ENCODE measurements at regions not wholly inside any gene's neighbourhood (a gene's known extent, or its start where the extent isn't known, plus 50 kb on each side); places are given as distances from the start of the nearest gene placed in this dataset.

DNA sequence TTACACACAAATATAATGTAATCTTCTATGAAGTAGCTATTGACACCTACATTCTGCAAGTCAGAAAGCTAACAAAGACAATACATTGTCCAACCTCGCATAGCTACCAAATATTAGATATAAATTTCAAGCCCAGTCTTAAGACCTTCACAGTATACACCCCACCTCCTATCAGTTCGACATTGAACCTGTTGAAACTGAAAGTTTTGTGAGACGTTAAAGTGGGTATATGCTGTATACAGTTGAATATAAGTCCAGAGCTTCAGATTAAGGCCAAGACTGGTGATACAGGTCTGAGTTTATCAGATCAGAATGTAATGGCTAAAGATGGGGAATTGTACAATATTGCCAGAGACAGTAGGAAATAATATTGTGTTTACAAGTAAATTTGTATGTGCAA is 489.3 kb upstream of the RORB start:
- Mint-ChIP-seq H3K27ac (no peak overlapping the region), H3K9me3 (peaks cover 0 to 1% (median 0%) of the 10 kb centered on the region in 5 donors), H3K4me3 (no peak overlapping the region), H3K4me1 (no peaks in the 10 kb centered on the region), H3K27me3 (no peaks in the 10 kb centered on the region), H3K36me3 (no peaks in the 10 kb centered on the region)
- Histone ChIP-seq H3K4me1 (ENCODE audit: insufficient read depth, low read length) (no peaks in the 10 kb centered on the region), H3K27ac (ENCODE audit: low read depth, low read length) (no peak overlapping the region), H3K4me3 (ENCODE audit: low read length) (no peak overlapping the region), H3K36me3 (ENCODE audit: insufficient read depth, low read length) (no peaks in the 10 kb centered on the region), H3K9me3 (ENCODE audit: low read length) (no peaks in the 10 kb centered on the region), H3K27me3 (ENCODE audit: insufficient read depth, low read length, poor library complexity, severe bottlenecking) (no peaks in the 10 kb centered on the region)
- POLR2A ChIA-PET, result no interaction called here
- DNase-seq, result no peak
- CTCF ChIA-PET, result no interaction called here

DNA sequence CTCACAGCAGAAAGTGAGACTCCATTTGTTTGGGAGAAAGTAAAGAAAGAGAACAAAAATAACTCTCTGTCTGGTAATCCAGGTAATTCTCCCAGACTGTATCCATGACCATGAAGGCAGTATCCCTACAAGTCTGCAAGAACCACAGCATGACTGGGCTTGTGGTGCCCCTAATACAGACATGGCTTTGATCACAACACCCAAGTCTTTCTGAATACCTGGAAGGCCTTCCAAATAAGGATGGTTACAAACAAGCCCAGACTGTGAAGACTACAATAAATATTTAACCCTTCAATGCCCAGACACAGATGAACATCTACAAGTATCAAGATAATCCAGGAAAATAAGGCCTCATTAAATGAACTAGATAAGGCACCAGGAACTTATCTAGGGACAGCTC is 481.1 kb upstream of the RORB start:
- no peak overlapping the region for H3K4me3 ChIP-seq (ENCODE audit: low read length)
- no peak for DNase-seq
- H3K9me3 ChIP-seq (ENCODE audit: low read length), result no peaks in the 10 kb centered on the region
- H3K36me3 Mint-ChIP-seq, result peaks cover 0 to 2% (median 0%) of the 10 kb centered on the region in 3 donors
- ChIA-PET CTCF (no interaction called here), POLR2A (no interaction called here)
- no peaks in the 10 kb centered on the region for H3K4me1 ChIP-seq (ENCODE audit: insufficient read depth, low read length)
- H3K9me3 Mint-ChIP-seq, result peaks cover 0 to 17% (median 3%) of the 10 kb centered on the region in 5 donors
- no peaks in the 10 kb centered on the region for H3K4me1 Mint-ChIP-seq
- H3K27ac Mint-ChIP-seq, result no peak overlapping the region
- H3K27ac ChIP-seq (ENCODE audit: low read depth, low read length), result no peak overlapping the region
- H3K27me3 ChIP-seq (ENCODE audit: insufficient read depth, low read length, poor library complexity, severe bottlenecking), result no peaks in the 10 kb centered on the region
- no peaks in the 10 kb centered on the region for H3K27me3 Mint-ChIP-seq
- no peaks in the 10 kb centered on the region for H3K36me3 ChIP-seq (ENCODE audit: insufficient read depth, low read length)
- H3K4me3 Mint-ChIP-seq, result no peak overlapping the region

DNA sequence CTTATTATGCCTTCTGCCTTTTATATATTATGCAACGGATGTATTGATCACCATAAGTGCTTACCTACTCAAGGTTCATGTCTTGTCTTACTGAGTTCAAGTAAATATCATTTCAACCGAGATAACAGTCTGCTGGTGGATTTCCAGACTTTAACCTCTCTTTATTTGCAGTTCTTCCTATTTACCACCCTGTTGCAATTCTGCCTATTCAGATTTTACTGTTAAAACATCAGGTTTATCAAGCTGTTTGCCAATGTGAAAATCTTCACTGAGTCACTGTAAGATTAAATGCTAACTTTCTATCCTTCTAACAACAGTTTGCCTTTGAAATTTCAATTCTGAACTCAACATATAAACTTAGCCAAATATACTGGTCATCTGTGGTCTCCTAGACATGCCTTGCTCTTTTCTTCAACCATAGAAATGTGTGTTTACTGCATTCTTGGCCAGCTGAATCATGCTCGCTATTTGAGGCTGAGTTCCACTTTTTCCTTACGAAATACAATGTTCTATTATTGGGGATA is 471.7 kb upstream of the RORB start:
- Mint-ChIP-seq H3K9me3 (peaks cover 0 to 5% (median 2%) of the 10 kb centered on the region in 5 donors), H3K27me3 (no peaks in the 10 kb centered on the region), H3K27ac (peak overlapping the region in 1 of 8 donors; percentile 52), H3K4me1 (peaks cover 0 to 3% (median 0%) of the 10 kb centered on the region in 3 donors), H3K4me3 (no peak overlapping the region), H3K36me3 (no peaks in the 10 kb centered on the region)
- Histone ChIP-seq H3K4me3 (ENCODE audit: low read length) (no peak overlapping the region), H3K9me3 (ENCODE audit: low read length) (no peaks in the 10 kb centered on the region), H3K36me3 (ENCODE audit: insufficient read depth, low read length) (no peaks in the 10 kb centered on the region), H3K27me3 (ENCODE audit: insufficient read depth, low read length, poor library complexity, severe bottlenecking) (no peaks in the 10 kb centered on the region), H3K27ac (ENCODE audit: low read depth, low read length) (no peak overlapping the region), H3K4me1 (ENCODE audit: insufficient read depth, low read length) (no peaks in the 10 kb centered on the region)
- ChIA-PET CTCF (no interaction called here), POLR2A (no interaction called here)
- no peak for DNase-seq

DNA sequence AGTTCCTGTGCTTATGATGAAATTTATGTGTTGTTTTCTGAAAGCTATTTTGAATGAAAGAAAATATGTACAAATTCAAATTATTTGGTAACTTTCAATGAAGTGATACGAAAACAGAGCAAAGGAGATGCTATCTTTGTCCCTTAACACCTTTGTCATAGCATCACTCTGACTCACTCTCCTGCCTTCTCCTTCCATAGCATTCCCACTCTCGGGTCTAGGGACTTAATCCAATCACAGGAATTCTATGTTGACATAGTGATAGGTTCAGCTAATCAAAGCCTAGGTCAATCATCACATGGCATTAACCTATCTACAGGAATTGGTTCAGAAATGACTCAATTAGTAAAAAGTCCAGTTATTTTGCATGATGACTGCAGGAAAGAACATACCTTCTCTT is 464.7 kb upstream of the RORB start:
- POLR2A ChIA-PET, result no interaction called here
- Histone ChIP-seq H3K4me1 (ENCODE audit: insufficient read depth, low read length) (no peaks in the 10 kb centered on the region), H3K27me3 (ENCODE audit: insufficient read depth, low read length, poor library complexity, severe bottlenecking) (no peaks in the 10 kb centered on the region), H3K4me3 (ENCODE audit: low read length) (no peak overlapping the region), H3K9me3 (ENCODE audit: low read length) (no peaks in the 10 kb centered on the region), H3K36me3 (ENCODE audit: insufficient read depth, low read length) (no peaks in the 10 kb centered on the region), H3K27ac (ENCODE audit: low read depth, low read length) (no peak overlapping the region)
- no peak for DNase-seq
- CTCF ChIA-PET, result no interaction called here
- Mint-ChIP-seq H3K27me3 (no peaks in the 10 kb centered on the region), H3K4me1 (peaks cover 0 to 7% (median 0%) of the 10 kb centered on the region in 3 donors), H3K27ac (no peak overlapping the region), H3K36me3 (no peaks in the 10 kb centered on the region), H3K4me3 (no peak overlapping the region), H3K9me3 (peaks cover 0 to 9% (median 0%) of the 10 kb centered on the region in 5 donors)

DNA sequence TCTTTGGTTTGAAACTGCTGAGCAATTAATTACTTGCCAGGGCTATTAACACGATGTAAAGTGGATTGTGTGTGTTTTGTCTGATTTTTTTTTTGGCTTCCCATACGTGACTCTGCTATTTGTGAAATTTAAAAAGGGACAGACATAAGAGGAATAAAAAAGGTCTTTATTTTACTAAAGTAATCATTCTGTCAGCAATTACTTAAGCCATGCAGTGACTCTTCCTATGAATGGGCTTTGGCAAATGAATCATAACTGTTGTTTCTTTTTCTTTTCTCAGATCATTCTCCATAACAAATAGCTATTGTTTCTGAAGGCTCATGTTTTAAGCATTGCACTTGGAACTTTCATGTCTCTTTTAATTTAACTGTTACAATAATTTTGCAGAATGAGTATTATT is 461.3 kb upstream of the RORB start:
- Histone ChIP-seq H3K27ac (ENCODE audit: low read depth, low read length) (no peak overlapping the region), H3K9me3 (ENCODE audit: low read length) (no peaks in the 10 kb centered on the region), H3K4me1 (ENCODE audit: insufficient read depth, low read length) (no peaks in the 10 kb centered on the region), H3K36me3 (ENCODE audit: insufficient read depth, low read length) (no peaks in the 10 kb centered on the region), H3K27me3 (ENCODE audit: insufficient read depth, low read length, poor library complexity, severe bottlenecking) (no peaks in the 10 kb centered on the region), H3K4me3 (ENCODE audit: low read length) (no peak overlapping the region)
- H3K27ac Mint-ChIP-seq, result no peak overlapping the region
- H3K4me1 Mint-ChIP-seq, result peaks cover 0 to 5% (median 0%) of the 10 kb centered on the region in 3 donors
- POLR2A ChIA-PET, result no interaction called here
- CTCF ChIA-PET, result no interaction called here
- H3K9me3 Mint-ChIP-seq, result peaks cover 0 to 9% (median 0%) of the 10 kb centered on the region in 5 donors
- no peaks in the 10 kb centered on the region for H3K27me3 Mint-ChIP-seq
- H3K36me3 Mint-ChIP-seq, result no peaks in the 10 kb centered on the region
- H3K4me3 Mint-ChIP-seq, result no peak overlapping the region
- no peak for DNase-seq

DNA sequence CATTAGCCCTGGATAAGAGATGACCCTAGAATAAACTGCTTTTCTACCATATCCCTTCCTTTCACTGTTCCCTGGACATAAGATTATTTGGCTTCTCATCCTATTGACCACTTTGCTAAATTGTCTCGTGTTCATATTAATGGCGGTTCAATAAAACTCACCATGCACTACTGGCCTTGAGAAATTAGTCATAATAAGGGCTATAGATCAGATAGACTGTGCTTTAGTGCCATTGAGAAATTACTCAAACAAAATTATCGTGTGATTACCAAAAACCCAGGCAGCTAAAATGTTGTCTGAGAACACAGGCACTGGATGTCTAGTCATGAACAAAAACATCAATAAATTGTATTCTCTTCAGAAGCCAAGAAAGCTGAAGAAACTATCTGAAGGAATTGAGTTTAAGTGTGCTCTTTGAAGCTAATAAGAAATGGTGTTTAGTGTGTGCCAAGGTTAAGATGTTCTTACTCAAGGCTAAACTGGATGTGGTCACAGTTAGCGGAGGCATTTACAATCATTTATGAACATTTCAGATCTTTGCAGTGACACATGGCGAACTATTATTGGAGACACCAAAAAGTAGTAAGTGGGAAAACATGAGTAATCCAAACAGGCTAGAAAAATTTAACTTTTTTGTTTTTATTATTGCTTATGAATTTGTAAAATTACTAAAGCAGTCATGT is 460.4 kb upstream of the RORB start:
- Mint-ChIP-seq H3K36me3 (no peaks in the 10 kb centered on the region), H3K27ac (no peak overlapping the region), H3K4me3 (no peak overlapping the region), H3K27me3 (no peaks in the 10 kb centered on the region), H3K9me3 (peaks cover 0 to 9% (median 0%) of the 10 kb centered on the region in 5 donors), H3K4me1 (peaks cover 0 to 5% (median 0%) of the 10 kb centered on the region in 3 donors)
- Histone ChIP-seq H3K4me3 (ENCODE audit: low read length) (no peak overlapping the region), H3K4me1 (ENCODE audit: insufficient read depth, low read length) (no peaks in the 10 kb centered on the region), H3K9me3 (ENCODE audit: low read length) (no peaks in the 10 kb centered on the region), H3K27me3 (ENCODE audit: insufficient read depth, low read length, poor library complexity, severe bottlenecking) (no peaks in the 10 kb centered on the region), H3K36me3 (ENCODE audit: insufficient read depth, low read length) (no peaks in the 10 kb centered on the region), H3K27ac (ENCODE audit: low read depth, low read length) (no peak overlapping the region)
- DNase-seq, result no peak
- CTCF ChIA-PET, result no interaction called here
- POLR2A ChIA-PET, result no interaction called here

DNA sequence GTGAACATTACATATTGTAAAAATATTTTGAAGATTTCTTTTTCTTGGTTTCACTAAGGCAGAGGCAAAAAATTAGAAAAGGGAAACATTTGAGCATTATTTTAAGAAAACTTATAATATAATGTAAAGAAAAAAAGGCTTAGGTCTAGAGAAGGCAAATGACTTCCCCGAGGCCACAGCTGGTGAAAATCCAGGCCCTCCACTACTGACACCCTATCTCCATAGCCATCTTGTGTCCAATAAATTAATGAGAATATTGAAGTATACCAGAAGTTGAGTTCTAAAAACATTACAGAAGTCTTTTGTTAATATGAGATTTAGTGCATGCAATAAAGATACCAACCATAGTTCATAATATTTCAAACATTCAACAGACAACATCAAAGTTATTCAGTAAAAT is 459.9 kb upstream of the RORB start:
- DNase-seq, result no peak
- Mint-ChIP-seq H3K36me3 (no peaks in the 10 kb centered on the region), H3K4me1 (peaks cover 0 to 5% (median 0%) of the 10 kb centered on the region in 3 donors), H3K9me3 (peaks cover 0 to 5% (median 0%) of the 10 kb centered on the region in 5 donors), H3K4me3 (no peak overlapping the region), H3K27me3 (no peaks in the 10 kb centered on the region), H3K27ac (no peak overlapping the region)
- ChIA-PET CTCF (no interaction called here), POLR2A (no interaction called here)
- no peaks in the 10 kb centered on the region for H3K4me1 ChIP-seq (ENCODE audit: insufficient read depth, low read length)
- H3K4me3 ChIP-seq (ENCODE audit: low read length), result no peak overlapping the region
- H3K27ac ChIP-seq (ENCODE audit: low read depth, low read length), result no peak overlapping the region
- no peaks in the 10 kb centered on the region for H3K27me3 ChIP-seq (ENCODE audit: insufficient read depth, low read length, poor library complexity, severe bottlenecking)
- H3K9me3 ChIP-seq (ENCODE audit: low read length), result no peaks in the 10 kb centered on the region
- no peaks in the 10 kb centered on the region for H3K36me3 ChIP-seq (ENCODE audit: insufficient read depth, low read length)

DNA sequence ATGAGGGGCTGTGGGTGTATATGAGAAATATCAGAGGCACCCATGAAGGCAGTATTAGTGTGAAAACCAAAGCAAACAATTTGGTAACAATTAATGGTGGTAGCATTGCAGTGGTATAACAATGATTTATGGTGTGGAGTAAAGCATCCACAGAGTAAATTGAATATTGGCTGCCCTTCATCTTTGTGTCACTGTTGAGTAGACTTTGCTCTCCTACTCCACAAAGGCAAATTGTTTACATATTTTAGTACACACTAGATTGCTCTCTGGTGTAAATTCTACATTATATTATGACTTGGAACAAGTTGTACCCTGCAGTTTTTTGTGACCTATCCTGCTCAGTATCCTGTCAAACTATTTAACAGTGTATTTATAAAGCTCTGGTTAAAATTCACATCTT is 455.5 kb upstream of the RORB start:
- H3K27me3 ChIP-seq (ENCODE audit: insufficient read depth, low read length, poor library complexity, severe bottlenecking), result no peaks in the 10 kb centered on the region
- no peaks in the 10 kb centered on the region for H3K9me3 ChIP-seq (ENCODE audit: low read length)
- no peaks in the 10 kb centered on the region for H3K36me3 ChIP-seq (ENCODE audit: insufficient read depth, low read length)
- H3K9me3 Mint-ChIP-seq, result peaks cover 0 to 5% (median 0%) of the 10 kb centered on the region in 5 donors
- ChIA-PET CTCF (no interaction called here), POLR2A (no interaction called here)
- H3K27ac Mint-ChIP-seq, result no peak overlapping the region
- H3K27me3 Mint-ChIP-seq, result no peaks in the 10 kb centered on the region
- no peaks in the 10 kb centered on the region for H3K36me3 Mint-ChIP-seq
- no peak overlapping the region for H3K27ac ChIP-seq (ENCODE audit: low read depth, low read length)
- DNase-seq, result no peak
- no peaks in the 10 kb centered on the region for H3K4me1 ChIP-seq (ENCODE audit: insufficient read depth, low read length)
- peaks cover 0 to 4% (median 0%) of the 10 kb centered on the region in 3 donors for H3K4me1 Mint-ChIP-seq
- H3K4me3 ChIP-seq (ENCODE audit: low read length), result no peak overlapping the region
- no peak overlapping the region for H3K4me3 Mint-ChIP-seq
